SK-N-MC (cell line): ENCODE measurements at regions not wholly inside any gene's neighbourhood (a gene's known extent, or its start where the extent isn't known, plus 50 kb on each side); places are given as distances from the start of the nearest gene placed in this dataset.

Source experiments
- EZH2 ChIP-seq: fragments of 200-600 bp; sonication (generic); IDR thresholded peaks from one replicate; pipeline ENCODE4 v1.6.1; 2017; ENCODE audit warnings: antibody characterized with exemption
- POLR2AphosphoS5 ChIP-seq: IDR thresholded peaks from 2 replicates; pipeline ENCODE4 v1.6.1; 2012; ENCODE audit warnings: mild to moderate bottlenecking, low read depth, low read length, borderline replicate concordance

GRCh38 chr2:65489269-65489668 is 56.9 kb upstream of the SPRED2 start:
- TF ChIP-seq POLR2AphosphoS5 (no peak), EZH2 (no peak)
